ENCODE measurements at regions not wholly inside any gene's neighbourhood (a gene's known extent, or its start where the extent isn't known, plus 50 kb on each side); places are given as distances from the start of the nearest gene placed in this dataset.

DNA sequence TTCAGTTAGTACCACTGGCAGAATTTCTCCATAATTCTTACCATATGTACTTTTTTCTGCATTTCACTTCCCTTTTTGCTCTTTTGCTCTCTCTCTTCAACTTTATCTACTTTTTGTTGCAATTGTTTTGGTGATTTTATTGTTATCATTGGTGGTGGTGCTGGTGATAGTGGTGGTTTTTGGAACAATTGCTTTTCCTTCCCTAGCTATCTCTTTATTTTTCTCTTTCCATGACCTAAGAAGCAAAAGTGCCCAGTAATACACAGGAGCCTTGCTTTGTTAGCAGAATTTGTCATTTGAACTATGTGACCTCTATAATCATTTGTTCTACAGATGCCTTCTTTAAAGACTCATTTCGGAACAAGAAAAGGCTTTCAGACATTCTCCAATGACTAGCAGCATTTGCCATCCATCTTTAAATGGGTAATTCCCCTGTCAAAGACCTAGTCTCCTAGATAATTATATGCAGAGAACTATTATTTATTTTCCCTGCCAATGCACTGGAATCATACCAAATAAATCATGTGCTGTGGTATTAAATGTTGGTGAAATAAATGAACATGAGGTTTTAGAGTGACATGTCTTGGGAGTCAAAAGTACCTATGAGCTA, 154.5 kb downstream of the GASK1B start:
- H3K4me2 ChIP-seq (ENCODE audit: low read depth, low read length, poor library complexity, severe bottlenecking) = no peak overlapping the region
- no peaks in the 10 kb centered on the region for H3K79me2 ChIP-seq (ENCODE audit: insufficient read depth, low read length)
- H3F3A ChIP-seq (ENCODE audit: insufficient read depth) = no peaks in the 10 kb centered on the region
- no peaks in the 10 kb centered on the region; the same call in 1 of the 2 replicates for H3K27me3 ChIP-seq (ENCODE audit: low read length)
- no peaks in the 10 kb centered on the region for H4K20me1 ChIP-seq (ENCODE audit: low read depth, low read length)
- no peak for TF ChIP-seq EZH2phosphoT487 (conservative IDR thresholded peaks at IDR 0.05; ENCODE audit: low read length)
- TF ChIP-seq, protein P1, sequence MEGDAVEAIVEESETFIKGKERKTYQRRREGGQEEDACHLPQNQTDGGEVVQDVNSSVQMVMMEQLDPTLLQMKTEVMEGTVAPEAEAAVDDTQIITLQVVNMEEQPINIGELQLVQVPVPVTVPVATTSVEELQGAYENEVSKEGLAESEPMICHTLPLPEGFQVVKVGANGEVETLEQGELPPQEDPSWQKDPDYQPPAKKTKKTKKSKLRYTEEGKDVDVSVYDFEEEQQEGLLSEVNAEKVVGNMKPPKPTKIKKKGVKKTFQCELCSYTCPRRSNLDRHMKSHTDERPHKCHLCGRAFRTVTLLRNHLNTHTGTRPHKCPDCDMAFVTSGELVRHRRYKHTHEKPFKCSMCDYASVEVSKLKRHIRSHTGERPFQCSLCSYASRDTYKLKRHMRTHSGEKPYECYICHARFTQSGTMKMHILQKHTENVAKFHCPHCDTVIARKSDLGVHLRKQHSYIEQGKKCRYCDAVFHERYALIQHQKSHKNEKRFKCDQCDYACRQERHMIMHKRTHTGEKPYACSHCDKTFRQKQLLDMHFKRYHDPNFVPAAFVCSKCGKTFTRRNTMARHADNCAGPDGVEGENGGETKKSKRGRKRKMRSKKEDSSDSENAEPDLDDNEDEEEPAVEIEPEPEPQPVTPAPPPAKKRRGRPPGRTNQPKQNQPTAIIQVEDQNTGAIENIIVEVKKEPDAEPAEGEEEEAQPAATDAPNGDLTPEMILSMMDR (IDR thresholded peaks at IDR 0.05; ENCODE audit: insufficient read depth, low read length, poor library complexity, severe bottlenecking) = no peak
- H3K27ac ChIP-seq (ENCODE audit: low read depth, low read length) = no peak overlapping the region
- H3K9me2 ChIP-seq (replicated peaks; ENCODE audit: insufficient read depth, low read length) = no peaks in the 10 kb centered on the region
- no peaks in the 10 kb centered on the region for H3K36me3 ChIP-seq (ENCODE audit: low read length)
- H3K4me3 ChIP-seq (ENCODE audit: insufficient read depth, low read length, poor library complexity, severe bottlenecking) = no peak overlapping the region
- H3K9me3 ChIP-seq (ENCODE audit: insufficient read depth, low read length) = no peaks in the 10 kb centered on the region
- H2AFZ ChIP-seq (ENCODE audit: low read depth, low read length, severe bottlenecking) = no peak overlapping the region
- no peak overlapping the region for H3K9ac ChIP-seq (ENCODE audit: low read length)

DNA sequence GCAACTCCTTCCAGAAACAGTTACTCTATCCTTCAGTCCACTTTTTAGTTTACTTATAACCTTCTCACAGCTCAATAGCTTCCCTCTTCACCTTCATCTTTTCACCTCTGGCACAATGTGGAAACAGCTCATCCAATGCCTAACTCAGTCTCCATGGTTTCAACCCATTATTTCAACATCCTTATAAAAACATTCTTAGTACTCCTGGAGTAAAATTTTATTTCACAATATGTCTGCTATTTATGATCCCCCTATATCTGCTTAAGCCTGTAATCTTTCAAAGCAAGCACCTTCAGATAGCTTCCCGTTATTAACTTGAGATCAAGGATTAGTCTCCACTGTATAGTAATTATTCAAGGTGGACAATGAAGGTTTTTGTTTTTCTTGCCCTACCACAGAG, 156.3 kb downstream of the GASK1B start:
- H3K79me2 ChIP-seq (ENCODE audit: insufficient read depth, low read length) = no peaks in the 10 kb centered on the region
- H4K20me1 ChIP-seq (ENCODE audit: low read depth, low read length) = no peaks in the 10 kb centered on the region
- H3F3A ChIP-seq (ENCODE audit: insufficient read depth) = no peaks in the 10 kb centered on the region
- no peaks in the 10 kb centered on the region for H3K36me3 ChIP-seq (ENCODE audit: low read length)
- no peak overlapping the region for H3K4me3 ChIP-seq (ENCODE audit: insufficient read depth, low read length, poor library complexity, severe bottlenecking)
- TF ChIP-seq, protein P1 (IDR thresholded peaks at IDR 0.05; ENCODE audit: insufficient read depth, low read length, poor library complexity, severe bottlenecking) = no peak
- TF ChIP-seq EZH2phosphoT487 (conservative IDR thresholded peaks at IDR 0.05; ENCODE audit: low read length) = no peak
- H3K4me2 ChIP-seq (ENCODE audit: low read depth, low read length, poor library complexity, severe bottlenecking) = no peak overlapping the region
- H3K9me2 ChIP-seq (replicated peaks; ENCODE audit: insufficient read depth, low read length) = no peaks in the 10 kb centered on the region
- no peaks in the 10 kb centered on the region; the same call in 1 of the 2 replicates for H3K27me3 ChIP-seq (ENCODE audit: low read length)
- no peak overlapping the region for H2AFZ ChIP-seq (ENCODE audit: low read depth, low read length, severe bottlenecking)
- no peak overlapping the region for H3K27ac ChIP-seq (ENCODE audit: low read depth, low read length)
- no peaks in the 10 kb centered on the region for H3K9me3 ChIP-seq (ENCODE audit: insufficient read depth, low read length)
- H3K9ac ChIP-seq (ENCODE audit: low read length) = no peak overlapping the region

DNA sequence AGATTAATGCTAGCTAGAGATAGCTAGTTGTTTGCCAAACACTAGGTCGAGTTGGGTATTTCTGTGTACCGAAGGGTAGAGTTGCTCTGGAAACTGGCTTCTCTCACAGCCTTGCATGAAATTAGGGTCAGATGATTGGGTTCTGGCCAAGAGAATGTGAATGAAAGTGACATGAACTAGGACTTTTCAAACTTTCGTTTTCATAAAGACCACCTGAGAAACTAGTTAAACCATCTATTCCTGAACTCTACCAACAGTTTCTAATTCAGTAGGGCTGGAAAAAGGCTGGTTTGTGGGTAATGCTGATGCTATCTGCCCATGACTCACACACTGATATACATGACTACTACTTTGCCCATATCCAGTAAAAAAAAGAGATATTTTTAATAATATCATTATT, 157.6 kb downstream of the GASK1B start:
- Histone ChIP-seq H3K4me3 (ENCODE audit: insufficient read depth, low read length, poor library complexity, severe bottlenecking) (no peak overlapping the region), H3K27ac (ENCODE audit: low read depth, low read length) (no peak overlapping the region), H3K4me2 (ENCODE audit: low read depth, low read length, poor library complexity, severe bottlenecking) (no peak overlapping the region), H3K36me3 (ENCODE audit: low read length) (no peaks in the 10 kb centered on the region), H3K79me2 (ENCODE audit: insufficient read depth, low read length) (no peaks in the 10 kb centered on the region), H3K9me3 (ENCODE audit: insufficient read depth, low read length) (no peaks in the 10 kb centered on the region), H3K9me2 (replicated peaks; ENCODE audit: insufficient read depth, low read length) (no peaks in the 10 kb centered on the region), H3F3A (ENCODE audit: insufficient read depth) (no peaks in the 10 kb centered on the region), H3K9ac (ENCODE audit: low read length) (no peak overlapping the region), H2AFZ (ENCODE audit: low read depth, low read length, severe bottlenecking) (no peak overlapping the region), H3K27me3 (ENCODE audit: low read length) (no peaks in the 10 kb centered on the region; the same call in 1 of the 2 replicates), H4K20me1 (ENCODE audit: low read depth, low read length) (no peaks in the 10 kb centered on the region)
- TF ChIP-seq, protein P1 (IDR thresholded peaks at IDR 0.05; ENCODE audit: insufficient read depth, low read length, poor library complexity, severe bottlenecking) = no peak
- no peak for TF ChIP-seq EZH2phosphoT487 (conservative IDR thresholded peaks at IDR 0.05; ENCODE audit: low read length)

Data from SU-DHL-6 (cell line).